GM19043 (cell line): ENCODE measurements at regions not wholly inside any gene's neighbourhood (a gene's known extent, or its start where the extent isn't known, plus 50 kb on each side); places are given as distances from the start of the nearest gene placed in this dataset.
"Not testable (repeated sequence)": the region's sequence is repeated elsewhere in the genome, so short reads cannot be mapped to it uniquely, and the experiment has no call there.

Experiments used
- ATAC-seq: cut with Tn5 transposase; IDR thresholded peaks from one replicate; pipeline ENCODE4 v1.9.1; 2021; ENCODE audit warnings: low read depth; ENCODE audit not compliant: unreplicated experiment

GRCh38 chr5:30324083-30324482 is 869.4 kb upstream of the CDH6 start:
- ATAC-seq = no peak

- ATAC-seq = no peak
Measured at GRCh38 chr5:30287890-30288289, 905.6 kb upstream of the CDH6 start.

DNA sequence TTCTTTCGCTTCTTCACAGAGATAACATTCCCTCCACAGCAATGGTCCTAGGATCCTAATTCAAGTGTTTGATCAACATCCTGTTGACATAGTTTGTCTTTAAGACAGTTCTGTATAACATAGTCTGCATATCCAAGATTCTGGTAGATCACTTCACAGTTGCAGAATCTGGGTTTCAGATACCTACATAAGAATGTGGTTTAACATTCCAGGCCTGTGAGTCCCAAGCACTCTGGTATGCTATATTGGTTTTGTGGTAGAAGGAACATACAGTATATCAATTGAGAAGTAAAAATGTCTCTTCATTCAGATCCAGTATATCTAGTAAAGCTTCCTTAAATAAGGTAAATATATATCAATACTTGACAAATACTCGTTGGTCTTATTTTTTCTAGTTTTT is 914.2 kb upstream of the CDH6 start:
- no peak for ATAC-seq

DNA sequence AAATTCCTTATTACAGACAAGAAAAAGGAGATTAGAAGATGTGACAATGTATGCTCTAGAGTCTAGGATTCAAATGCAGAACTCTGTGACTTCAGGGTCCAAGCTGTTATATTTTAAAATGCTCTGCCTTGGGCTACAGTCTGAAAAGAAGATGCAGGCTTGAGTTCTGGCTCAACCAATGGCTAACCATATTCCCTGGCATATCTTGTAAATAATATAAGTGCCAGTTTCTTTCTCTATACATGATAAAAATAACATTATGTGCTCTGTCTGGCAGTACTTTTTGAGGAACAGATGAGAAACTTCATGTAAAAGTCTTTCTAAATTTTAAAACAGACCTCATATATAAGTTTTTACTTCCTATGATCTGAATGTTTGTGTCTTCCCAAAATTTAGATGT is 926.5 kb upstream of the CDH6 start:
- ATAC-seq = no peak

GRCh38 chr5:30239331-30240022 is 954.0 kb upstream of the CDH6 start:
- ATAC-seq = no peak

DNA sequence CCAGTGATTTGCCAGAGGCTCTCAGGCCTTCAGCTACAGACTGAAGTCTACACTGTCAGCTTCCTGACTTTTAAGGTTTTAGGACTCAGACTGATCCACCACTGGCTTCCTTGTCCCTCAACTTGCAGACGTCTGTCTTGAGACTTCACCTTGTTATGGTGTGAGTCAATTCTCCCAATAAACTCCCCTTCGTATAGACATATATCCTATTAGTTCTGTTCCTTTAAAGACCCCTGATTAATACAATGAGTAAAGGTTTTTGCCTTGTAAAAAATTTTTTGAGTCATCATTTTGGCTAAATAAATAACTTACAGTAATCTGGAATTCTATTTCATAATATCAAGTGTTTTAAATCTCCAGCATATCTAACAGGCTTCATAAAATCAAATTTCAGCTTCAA is 956.3 kb upstream of the CDH6 start:
- ATAC-seq = no peak

DNA sequence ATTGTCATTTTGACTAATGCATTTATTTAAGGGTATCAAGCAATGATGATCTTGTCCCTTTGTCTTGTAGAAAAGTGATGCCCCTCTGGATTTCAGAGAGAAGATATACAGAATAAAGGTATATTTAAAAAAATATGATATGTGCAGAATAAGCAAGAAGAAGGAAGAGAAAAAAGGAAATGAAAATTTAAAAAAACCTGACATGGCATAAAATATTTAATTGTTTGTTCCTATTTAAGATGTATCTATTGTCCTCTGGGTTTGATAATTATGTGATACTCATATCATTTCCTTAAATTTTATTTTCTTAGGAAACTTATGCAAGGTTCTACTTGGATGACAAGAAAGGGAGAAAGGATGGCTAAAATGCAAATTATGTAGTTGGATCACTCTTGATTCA is 983.7 kb upstream of the CDH6 start:
- no peak for ATAC-seq

DNA sequence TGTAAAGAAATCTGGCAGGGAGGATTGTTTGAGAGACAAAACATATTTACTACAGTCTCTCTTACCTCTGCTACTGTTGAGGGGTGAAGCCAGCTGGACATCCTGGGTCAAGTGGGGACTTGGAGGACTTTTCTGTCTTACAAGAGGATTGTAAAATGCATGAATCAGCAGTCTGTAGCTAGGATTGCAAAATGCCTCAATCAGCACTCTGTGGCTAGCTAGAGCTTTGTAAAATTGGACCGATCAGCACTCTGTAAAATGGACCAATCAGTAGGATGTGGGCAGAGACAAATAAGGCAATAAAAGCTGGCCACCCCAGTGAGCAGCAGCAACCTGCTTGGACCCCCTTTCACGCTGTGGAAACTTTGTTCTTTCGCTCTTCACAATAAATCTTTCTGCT is 995.8 kb upstream of the CDH6 start:
- no peak for ATAC-seq

GRCh38 chr5:30195036-30195435 is 998.5 kb upstream of the CDH6 start:
- no peak for ATAC-seq

- ATAC-seq = no peak
Measured at GRCh38 chr5:30194595-30194994, 998.9 kb upstream of the CDH6 start.

DNA sequence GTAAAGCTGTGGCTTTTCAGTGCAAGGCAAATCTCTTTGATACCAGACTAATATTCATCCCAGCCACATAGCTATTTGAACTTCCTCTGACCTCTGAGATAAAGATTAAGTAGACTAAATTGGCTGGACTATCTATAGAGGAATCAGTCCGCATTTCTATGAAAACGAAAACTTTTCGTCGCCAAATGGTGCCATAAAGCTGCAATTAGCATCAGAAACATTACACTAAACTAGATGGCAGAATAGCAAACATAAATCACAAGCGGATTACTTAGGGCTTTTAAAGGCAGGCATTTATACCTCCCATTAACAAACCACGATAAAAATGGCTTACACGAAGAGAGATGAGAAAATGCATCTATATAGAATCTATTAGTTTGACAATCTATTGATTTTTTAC is 1009.7 kb upstream of the CDH6 start:
- no peak for ATAC-seq

DNA sequence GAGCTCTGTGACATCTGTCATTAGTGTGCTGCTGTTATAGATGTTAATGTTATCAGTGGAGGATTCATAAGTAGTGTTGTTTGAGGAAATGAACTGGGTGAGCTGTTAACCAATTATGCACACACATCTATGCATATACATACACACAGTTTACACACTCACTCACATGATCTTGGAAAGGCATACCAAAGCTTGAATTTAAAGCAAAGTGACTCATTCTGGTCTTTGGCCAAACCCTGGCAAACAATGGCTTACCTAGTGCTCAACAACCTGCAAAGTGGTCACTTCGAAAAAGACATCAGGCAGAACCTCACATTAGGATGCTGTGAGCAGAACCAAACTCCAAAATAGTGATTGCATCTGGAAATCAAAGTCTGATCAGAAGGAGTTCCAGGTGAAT is 1037.3 kb upstream of the CDH6 start:
- ATAC-seq = no peak

DNA sequence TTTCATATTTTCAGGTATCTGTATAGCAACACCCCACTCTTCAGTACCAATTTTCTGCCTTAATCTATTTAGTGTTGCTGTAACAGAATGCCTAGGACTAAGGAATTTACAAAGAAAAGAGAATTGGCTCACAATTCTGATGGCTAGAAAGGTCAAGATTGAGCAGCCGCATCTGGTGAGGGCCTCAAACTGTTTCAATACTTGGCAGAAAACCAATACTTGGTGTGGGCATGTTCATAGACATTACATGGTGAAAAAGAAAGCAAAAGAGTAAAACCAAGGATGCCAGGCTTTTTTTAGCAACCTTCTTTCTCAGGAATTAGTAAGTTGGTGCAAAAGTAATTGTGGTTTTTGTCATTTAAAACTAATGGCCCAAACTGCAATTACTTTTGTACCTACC is 1041.1 kb upstream of the CDH6 start:
- no peak for ATAC-seq

DNA sequence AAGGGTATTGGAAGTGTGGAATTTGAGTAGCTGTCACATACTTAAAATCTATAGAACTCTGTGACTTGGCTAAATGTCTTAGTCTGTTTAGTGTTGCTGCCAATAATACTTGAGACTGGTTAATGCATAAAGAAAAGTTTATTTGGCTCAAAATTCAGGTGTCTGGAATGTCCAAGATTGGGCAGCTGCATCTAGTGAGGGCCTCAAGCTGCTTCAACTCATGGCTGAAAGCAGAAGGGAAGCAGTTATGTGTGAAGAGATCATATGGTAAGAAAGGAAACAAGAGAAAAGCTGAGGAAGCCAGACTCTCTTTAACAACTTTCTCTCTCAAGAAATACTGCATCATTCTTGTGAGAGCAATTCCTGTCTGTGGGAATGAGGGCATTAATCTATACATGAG is 1043.3 kb upstream of the CDH6 start:
- ATAC-seq = no peak

GRCh38 chr5:30149526-30149925 is 1044.0 kb upstream of the CDH6 start:
- no peak for ATAC-seq

DNA sequence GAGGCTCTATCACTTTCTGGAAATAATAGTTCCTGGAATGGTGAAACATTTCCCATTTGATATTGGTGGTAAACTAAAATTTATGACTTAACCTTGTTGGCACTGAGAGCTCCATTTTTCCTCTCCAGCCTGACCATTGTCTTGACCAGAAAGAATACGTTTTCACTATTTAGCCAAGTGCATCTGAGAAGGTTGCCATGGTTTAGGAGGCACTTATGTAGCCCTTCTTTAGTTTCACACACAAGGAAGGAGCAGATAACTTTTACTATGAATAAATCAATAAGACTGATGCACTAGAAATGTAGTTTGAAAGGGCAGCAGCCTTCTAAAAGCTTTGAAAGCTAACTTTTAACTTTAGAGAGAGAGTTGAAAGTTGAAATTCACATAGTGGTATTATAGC is 1045.5 kb upstream of the CDH6 start:
- no peak for ATAC-seq

- ATAC-seq = not testable (repeated sequence)
Measured at GRCh38 chr5:30144059-30144458, 1049.4 kb upstream of the CDH6 start.

- no peak for ATAC-seq
Measured at GRCh38 chr5:30142432-30142831, 1051.1 kb upstream of the CDH6 start.

- ATAC-seq = no peak
Measured at GRCh38 chr5:30121043-30121442, 1072.4 kb upstream of the CDH6 start.

DNA sequence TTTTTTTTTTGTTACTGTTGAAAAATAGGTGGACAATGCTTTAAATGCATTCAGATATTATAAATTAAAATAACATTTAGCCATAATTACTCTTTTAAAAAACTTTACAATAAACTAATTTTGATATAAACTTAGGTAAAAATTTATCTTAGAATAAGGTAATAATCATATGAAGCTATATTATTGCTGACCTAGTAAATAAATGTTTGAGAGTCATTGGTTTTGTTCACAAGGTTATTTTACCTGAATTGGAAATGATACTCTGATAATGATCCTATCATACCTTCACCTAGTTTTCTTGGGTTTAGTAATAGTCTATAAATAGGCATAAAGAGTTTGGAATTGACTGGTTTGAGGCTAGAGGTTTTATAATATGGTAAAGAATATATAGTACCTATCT is 1076.4 kb upstream of the CDH6 start:
- no peak for ATAC-seq

- no peak for ATAC-seq
Measured at GRCh38 chr5:30113542-30113941, 1079.9 kb upstream of the CDH6 start.

- no peak for ATAC-seq
Measured at GRCh38 chr5:30112867-30113266, 1080.6 kb upstream of the CDH6 start.

DNA sequence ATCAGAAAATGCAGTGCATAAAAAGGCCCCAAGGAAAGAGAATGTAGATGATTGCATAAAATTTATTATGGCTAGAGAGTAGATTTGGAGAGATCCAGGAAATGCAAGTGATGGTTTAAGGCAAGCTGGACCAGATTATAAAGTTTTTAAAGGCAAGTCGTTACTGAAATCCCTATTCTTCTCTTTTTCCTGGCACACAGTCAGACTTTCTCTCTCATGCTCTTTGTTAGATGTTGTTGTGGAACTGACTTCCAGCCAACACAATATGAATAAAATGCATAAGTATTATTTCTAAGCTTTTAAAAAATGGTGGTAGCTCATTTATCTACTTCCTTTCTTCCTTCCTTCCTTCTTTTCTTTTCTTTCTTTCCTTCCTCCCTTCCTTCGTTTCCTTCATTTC is 1085.4 kb upstream of the CDH6 start:
- ATAC-seq = no peak
